Choroid plexus epithelial cell (primary cell): ENCODE measurements at regions not wholly inside any gene's neighbourhood (a gene's known extent, or its start where the extent isn't known, plus 50 kb on each side); places are given as distances from the start of the nearest gene placed in this dataset.
"Not testable (repeated sequence)": the region's sequence is repeated elsewhere in the genome, so short reads cannot be mapped to it uniquely, and the experiment has no call there.

Experiments used
- DNase-seq: peaks from one replicate; pipeline ENCODE4 v3.0.0-alpha.2; 2010; ENCODE audit warnings: low read depth
- H3K4me3 ChIP-seq: 2 replicates; pipeline ENCODE4 v1.5.1; 2011; ENCODE audit warnings: low read depth, mild to moderate bottlenecking, control low read depth, low read length, moderate library complexity
- TF ChIP-seq, protein P1 (sequence below): conservative IDR thresholded peaks from 2 replicates; pipeline ENCODE4 v1.5.1; 2011; ENCODE audit warnings: low read depth, mild to moderate bottlenecking, control low read depth, inconsistent platforms, low read length, moderate library complexity

DNA sequence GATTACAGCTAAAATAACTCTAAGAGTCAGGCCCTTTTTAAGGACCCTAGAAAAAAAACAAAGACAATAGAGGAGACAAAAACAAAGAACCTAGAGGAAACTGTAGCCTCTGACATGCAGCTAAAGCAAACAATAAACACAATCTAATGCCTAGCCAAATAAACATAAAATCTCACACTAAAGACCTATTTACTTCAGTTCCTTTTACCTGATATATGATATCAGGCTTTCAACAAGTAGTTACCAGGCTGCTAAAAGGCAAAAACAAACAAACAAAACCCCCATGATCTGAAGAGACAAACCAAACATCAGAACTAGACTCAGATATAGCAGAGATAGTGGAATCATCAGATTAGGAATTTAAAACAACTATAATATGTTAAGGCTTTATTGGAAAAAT is 226.5 kb upstream of the POU5F2 start:
- TF ChIP-seq, protein P1, sequence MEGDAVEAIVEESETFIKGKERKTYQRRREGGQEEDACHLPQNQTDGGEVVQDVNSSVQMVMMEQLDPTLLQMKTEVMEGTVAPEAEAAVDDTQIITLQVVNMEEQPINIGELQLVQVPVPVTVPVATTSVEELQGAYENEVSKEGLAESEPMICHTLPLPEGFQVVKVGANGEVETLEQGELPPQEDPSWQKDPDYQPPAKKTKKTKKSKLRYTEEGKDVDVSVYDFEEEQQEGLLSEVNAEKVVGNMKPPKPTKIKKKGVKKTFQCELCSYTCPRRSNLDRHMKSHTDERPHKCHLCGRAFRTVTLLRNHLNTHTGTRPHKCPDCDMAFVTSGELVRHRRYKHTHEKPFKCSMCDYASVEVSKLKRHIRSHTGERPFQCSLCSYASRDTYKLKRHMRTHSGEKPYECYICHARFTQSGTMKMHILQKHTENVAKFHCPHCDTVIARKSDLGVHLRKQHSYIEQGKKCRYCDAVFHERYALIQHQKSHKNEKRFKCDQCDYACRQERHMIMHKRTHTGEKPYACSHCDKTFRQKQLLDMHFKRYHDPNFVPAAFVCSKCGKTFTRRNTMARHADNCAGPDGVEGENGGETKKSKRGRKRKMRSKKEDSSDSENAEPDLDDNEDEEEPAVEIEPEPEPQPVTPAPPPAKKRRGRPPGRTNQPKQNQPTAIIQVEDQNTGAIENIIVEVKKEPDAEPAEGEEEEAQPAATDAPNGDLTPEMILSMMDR: no peak

DNA sequence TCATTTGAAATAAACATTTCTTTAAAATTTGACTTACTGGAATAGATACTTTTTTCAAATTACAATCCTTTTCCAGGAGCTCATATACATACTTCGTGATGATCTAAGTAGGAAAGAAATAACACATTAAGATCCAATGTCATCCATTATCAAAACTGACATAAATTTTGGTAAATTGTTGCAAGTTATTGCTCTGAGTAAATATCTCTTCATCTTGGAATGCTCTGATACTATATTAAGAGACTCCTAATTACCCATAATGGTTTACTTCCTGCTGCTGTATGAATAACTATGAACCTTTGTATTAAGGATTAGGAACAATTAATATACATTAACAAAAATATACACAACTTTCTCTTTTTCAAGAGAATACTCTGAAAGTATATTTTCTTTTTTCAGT is 223.0 kb upstream of the POU5F2 start:
- TF ChIP-seq, protein P1: no peak
- DNase-seq: no peak
- no peak overlapping the region for H3K4me3 ChIP-seq

More for the DNA sequence above, 226.5 kb upstream of the POU5F2 start:
- no peak overlapping the region for H3K4me3 ChIP-seq
- peak; percentile 1 for DNase-seq

DNA sequence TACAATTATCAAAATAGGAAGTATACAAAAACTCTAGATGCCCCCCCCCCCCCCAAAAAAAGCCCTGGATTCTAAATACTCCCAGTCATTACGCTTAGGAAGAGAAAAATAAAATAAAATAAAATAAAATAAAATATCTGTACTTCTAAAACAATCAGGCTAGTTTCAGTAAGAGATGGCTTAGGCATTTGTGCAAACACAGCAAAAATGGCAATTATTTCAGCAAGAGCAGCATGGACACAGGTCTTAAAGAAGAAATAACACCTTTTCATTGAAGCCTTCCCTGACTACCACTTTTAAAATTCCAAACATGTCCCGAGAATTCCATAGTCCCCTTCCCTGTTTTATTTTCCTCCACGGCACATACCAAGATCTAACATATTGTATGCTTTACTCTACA is 218.6 kb upstream of the POU5F2 start:
- H3K4me3 ChIP-seq: no peak overlapping the region
- TF ChIP-seq, protein P1: no peak
- no peak for DNase-seq

DNA sequence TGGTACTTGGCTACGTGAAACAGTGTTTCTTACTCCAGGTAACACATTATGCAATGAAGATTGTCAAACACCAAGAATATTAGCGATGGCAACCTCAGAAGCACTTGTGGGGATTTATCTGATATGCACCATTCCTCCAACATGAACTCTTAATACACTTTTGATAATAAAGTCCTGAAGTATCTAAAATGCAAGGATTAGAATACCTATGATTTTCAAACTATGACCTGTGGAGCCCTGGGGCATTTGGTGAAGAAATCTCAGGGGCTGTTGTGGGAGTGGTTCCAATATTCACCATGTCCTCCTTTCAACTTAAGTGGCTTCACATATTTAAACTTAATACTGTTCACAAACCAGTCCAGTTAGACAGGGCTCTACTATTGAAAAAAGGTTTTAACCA is 214.6 kb upstream of the POU5F2 start:
- DNase-seq: no peak
- no peak overlapping the region for H3K4me3 ChIP-seq
- TF ChIP-seq, protein P1: no peak

DNA sequence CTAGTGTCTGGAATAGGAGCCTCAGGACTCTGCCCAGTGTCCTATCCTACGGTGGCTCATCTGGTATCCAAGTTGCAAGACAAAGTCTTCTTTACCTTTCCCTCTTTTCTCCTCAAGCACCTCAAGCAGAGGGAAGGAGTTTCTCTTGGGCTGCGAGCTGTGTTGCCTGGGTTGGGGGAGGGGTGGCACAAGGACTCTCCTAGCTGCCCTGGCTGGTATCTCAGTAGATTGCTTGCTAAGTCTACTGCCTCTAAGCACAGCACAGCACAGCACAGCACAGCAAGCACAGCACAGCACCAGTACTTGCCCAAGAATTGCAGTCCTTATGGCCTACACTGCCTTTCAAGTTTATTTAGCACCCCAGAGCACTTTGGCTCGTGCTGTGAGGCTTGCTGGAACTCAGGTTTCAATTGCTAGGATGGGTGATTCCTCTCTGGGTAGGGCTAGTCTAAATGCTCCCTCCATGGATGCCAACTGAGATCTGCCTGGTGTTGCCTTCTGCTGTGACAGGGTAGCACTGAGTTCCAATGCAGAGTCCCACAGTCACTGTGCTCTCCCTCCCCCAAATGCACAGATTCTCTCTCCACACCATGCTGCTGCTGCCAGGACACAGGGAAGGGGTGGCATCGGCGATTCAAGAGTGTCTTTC is 213.1 kb upstream of the POU5F2 start:
- no peak overlapping the region for H3K4me3 ChIP-seq
- TF ChIP-seq, protein P1: no peak
- DNase-seq: no peak

DNA sequence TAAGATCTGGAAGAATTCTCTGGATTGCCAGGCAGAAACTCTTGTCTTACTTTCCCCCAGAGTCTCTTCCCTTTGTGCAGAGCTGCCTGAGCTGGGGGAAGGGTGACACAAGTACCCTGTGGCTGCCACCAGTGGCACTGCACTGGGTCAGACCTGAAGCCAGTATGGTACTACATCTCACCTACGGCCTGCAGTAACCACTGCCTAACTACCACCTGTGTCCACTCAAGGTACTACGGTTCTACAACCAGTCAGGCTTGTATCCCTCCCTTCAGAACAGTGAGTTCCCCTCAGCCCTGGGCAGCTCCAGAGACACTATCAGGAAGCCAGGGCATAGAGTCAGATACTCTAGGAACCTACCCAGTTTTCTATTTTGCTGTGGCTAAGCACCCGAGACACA is 212.0 kb upstream of the POU5F2 start:
- H3K4me3 ChIP-seq: no peak overlapping the region
- TF ChIP-seq, protein P1: no peak
- DNase-seq: no peak

DNA sequence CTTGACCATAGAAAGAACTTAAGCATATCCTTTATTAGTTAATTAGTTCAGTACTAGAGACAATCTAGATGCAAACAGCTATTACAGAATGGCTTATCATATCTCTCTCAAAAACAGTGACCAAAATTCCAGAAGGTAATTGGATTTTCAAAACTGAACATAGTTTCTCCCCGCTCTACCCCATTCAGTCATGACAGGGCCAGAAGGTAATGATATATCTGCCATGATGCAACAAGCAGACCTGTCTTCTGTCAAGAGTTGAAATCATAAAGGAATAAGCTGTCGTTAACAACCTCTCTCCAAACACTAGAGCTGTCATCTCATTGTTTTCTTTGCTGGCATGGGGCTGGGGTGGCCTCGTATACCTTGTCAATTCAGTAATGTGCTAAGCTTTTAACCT is 200.5 kb upstream of the POU5F2 start:
- no peak overlapping the region for H3K4me3 ChIP-seq
- no peak for DNase-seq
- TF ChIP-seq, protein P1: no peak

DNA sequence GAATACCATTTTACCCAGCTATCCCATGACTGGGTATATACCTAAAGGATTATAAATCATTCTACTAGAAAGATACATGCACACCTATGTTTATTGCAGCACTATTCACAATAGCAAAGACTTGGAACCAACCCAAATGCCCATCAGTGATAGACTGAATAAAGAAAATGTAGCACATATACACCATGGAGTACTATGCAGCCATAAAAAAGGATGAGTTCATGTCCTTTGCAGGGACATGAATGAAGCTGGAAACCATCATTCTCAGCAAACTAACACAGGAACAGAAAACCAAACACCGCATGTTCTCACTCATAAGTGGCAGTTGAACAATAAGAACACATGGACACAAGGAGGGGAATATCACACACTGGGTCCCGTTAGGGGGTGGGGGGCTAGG is 191.9 kb upstream of the POU5F2 start:
- H3K4me3 ChIP-seq: not testable (repeated sequence)

More for the DNA sequence above, 191.9 kb upstream of the POU5F2 start:
- not testable (repeated sequence) for DNase-seq
